GM18508 (cell line): ENCODE measurements at regions not wholly inside any gene's neighbourhood (a gene's known extent, or its start where the extent isn't known, plus 50 kb on each side); places are given as distances from the start of the nearest gene placed in this dataset.

Experiments used
- ATAC-seq: cut with Tn5 transposase; IDR thresholded peaks from one replicate; pipeline ENCODE4 v1.9.1; 2021; ENCODE audit warnings: moderate number of reproducible peaks; ENCODE audit not compliant: insufficient read depth, unreplicated experiment

- no peak for ATAC-seq
These were observed 209.8 kb downstream of the ENC1 start for GRCh38 chr5:74430631-74431289.

- ATAC-seq = no peak
These were observed 211.0 kb downstream of the ENC1 start for GRCh38 chr5:74429495-74429894.

GRCh38 chr5:74428876-74429275 lies 211.7 kb downstream of the ENC1 start:
- no peak for ATAC-seq

GRCh38 chr5:74428275-74428674 lies 212.3 kb downstream of the ENC1 start:
- no peak for ATAC-seq

GRCh38 chr5:74426506-74426905 lies 214.0 kb downstream of the ENC1 start:
- ATAC-seq = no peak

GRCh38 chr5:74424162-74424868 lies 216.2 kb downstream of the ENC1 start:
- no peak for ATAC-seq

GRCh38 chr5:74423383-74423782 lies 217.1 kb downstream of the ENC1 start:
- no peak for ATAC-seq

- no peak for ATAC-seq
These were observed 217.9 kb downstream of the ENC1 start for GRCh38 chr5:74422671-74423070.

GRCh38 chr5:74422030-74422429 lies 218.5 kb downstream of the ENC1 start:
- ATAC-seq = no peak

GRCh38 chr5:74421377-74421776 lies 219.2 kb downstream of the ENC1 start:
- no peak for ATAC-seq

- no peak for ATAC-seq
These were observed 219.6 kb downstream of the ENC1 start for GRCh38 chr5:74420947-74421346.

GRCh38 chr5:74420220-74420619 lies 220.3 kb downstream of the ENC1 start:
- ATAC-seq = no peak

- no peak for ATAC-seq
These were observed 221.1 kb downstream of the ENC1 start for GRCh38 chr5:74419468-74419867.

- ATAC-seq = no peak
These were observed 221.8 kb downstream of the ENC1 start for GRCh38 chr5:74418709-74419108.

GRCh38 chr5:74418261-74418660 lies 222.3 kb downstream of the ENC1 start:
- no peak for ATAC-seq

GRCh38 chr5:74415695-74416102 lies 224.8 kb downstream of the ENC1 start:
- ATAC-seq = no peak

GRCh38 chr5:74414228-74414627 lies 226.3 kb downstream of the ENC1 start:
- no peak for ATAC-seq

GRCh38 chr5:74413403-74414048 lies 227.0 kb downstream of the ENC1 start:
- ATAC-seq = no peak

GRCh38 chr5:74412066-74412465 lies 228.5 kb downstream of the ENC1 start:
- ATAC-seq = no peak

GRCh38 chr5:74409712-74410111 lies 230.8 kb downstream of the ENC1 start:
- ATAC-seq = no peak

- ATAC-seq = no peak
These were observed 231.3 kb downstream of the ENC1 start for GRCh38 chr5:74409166-74409706.
